ENCODE measurements at regions not wholly inside any gene's neighbourhood (a gene's known extent, or its start where the extent isn't known, plus 50 kb on each side); places are given as distances from the start of the nearest gene placed in this dataset.

- TF ChIP-seq ZBTB44 (tag by site-specific recombination; IDR thresholded peaks at IDR 0.05) (no peak), ZNF585B (tag by site-specific recombination; IDR thresholded peaks at IDR 0.05) (no peak), ZNF549 (tag by site-specific recombination; IDR thresholded peaks at IDR 0.05) (no peak)
These were observed 1145.4 kb upstream of the NUDT12 start (continued) for GRCh38 chr5:104708027-104708426.

GRCh38 chr5:104706600-104706999 lies 1144.0 kb upstream of the NUDT12 start:
- H3K4me1 ChIP-seq (ENCODE audit: control insufficient read depth, insufficient read depth, low read length), result no peaks in the 10 kb centered on the region
- H3K4me3 ChIP-seq (ENCODE audit: low read depth, low read length), result no peak overlapping the region
- no peak overlapping the region for H3K27ac ChIP-seq (ENCODE audit: extremely low read depth, low read depth, low read length)
- TF ChIP-seq GLI4 (tag by site-specific recombination; IDR thresholded peaks at IDR 0.05) (no peak), ZNF76 (tag by site-specific recombination; IDR thresholded peaks at IDR 0.05; ENCODE audit: borderline replicate concordance, low read depth) (no peak), ZFP41 (tag by site-specific recombination; IDR thresholded peaks at IDR 0.05; ENCODE audit: borderline replicate concordance) (no peak), ZSCAN4 (tag by site-specific recombination; IDR thresholded peaks at IDR 0.05) (no peak), ZNF560 (tag by site-specific recombination; IDR thresholded peaks at IDR 0.05; ENCODE audit: borderline replicate concordance) (no peak), ZNF23 (tag by site-specific recombination; IDR thresholded peaks at IDR 0.05; ENCODE audit: borderline replicate concordance) (no peak)
- TF ChIP-seq, protein P1, sequence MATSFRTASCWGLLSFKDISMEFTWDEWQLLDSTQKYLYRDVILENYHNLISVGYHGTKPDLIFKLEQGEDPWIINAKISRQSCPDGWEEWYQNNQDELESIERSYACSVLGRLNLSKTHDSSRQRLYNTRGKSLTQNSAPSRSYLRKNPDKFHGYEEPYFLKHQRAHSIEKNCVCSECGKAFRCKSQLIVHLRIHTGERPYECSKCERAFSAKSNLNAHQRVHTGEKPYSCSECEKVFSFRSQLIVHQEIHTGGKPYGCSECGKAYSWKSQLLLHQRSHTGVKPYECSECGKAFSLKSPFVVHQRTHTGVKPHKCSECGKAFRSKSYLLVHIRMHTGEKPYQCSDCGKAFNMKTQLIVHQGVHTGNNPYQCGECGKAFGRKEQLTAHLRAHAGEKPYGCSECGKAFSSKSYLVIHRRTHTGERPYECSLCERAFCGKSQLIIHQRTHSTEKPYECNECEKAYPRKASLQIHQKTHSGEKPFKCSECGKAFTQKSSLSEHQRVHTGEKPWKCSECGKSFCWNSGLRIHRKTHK (tag by site-specific recombination; IDR thresholded peaks at IDR 0.05), result no peak
- ChIA-PET CTCF (interaction anchor here (0.6 kb wide), 1 partner anchor 7 kb away, joined by 5 read pairs; no protein-coding TSS in a partner anchor), POLR2A (no interaction called here)
- H3K36me3 ChIP-seq (ENCODE audit: control insufficient read depth in 2 of 2, insufficient read depth in 1 of 2, low read length in 2 of 2), result no peaks in the 10 kb centered on the region
- H3K9me3 ChIP-seq (ENCODE audit: control insufficient read depth, insufficient read depth, low read depth, low read length), result no peaks in the 10 kb centered on the region

GRCh38 chr5:104702212-104702611 lies 1139.6 kb upstream of the NUDT12 start:
- H3K9me3 ChIP-seq (ENCODE audit: control insufficient read depth, insufficient read depth, low read depth, low read length), result no peaks in the 10 kb centered on the region
- H3K4me1 ChIP-seq (ENCODE audit: control insufficient read depth, insufficient read depth, low read length), result no peaks in the 10 kb centered on the region
- H3K36me3 ChIP-seq (ENCODE audit: control insufficient read depth in 2 of 2, insufficient read depth in 1 of 2, low read length in 2 of 2), result no peaks in the 10 kb centered on the region
- H3K4me3 ChIP-seq (ENCODE audit: low read depth, low read length), result no peak overlapping the region
- ChIA-PET CTCF (no interaction called here), POLR2A (no interaction called here)
- TF ChIP-seq ZNF2 (tag by site-specific recombination; IDR thresholded peaks at IDR 0.05) (no peak), ZSCAN5A (tag by site-specific recombination; IDR thresholded peaks at IDR 0.05) (no peak), ZFP37 (tag by site-specific recombination; IDR thresholded peaks at IDR 0.05) (no peak)
- TF ChIP-seq, protein P2, sequence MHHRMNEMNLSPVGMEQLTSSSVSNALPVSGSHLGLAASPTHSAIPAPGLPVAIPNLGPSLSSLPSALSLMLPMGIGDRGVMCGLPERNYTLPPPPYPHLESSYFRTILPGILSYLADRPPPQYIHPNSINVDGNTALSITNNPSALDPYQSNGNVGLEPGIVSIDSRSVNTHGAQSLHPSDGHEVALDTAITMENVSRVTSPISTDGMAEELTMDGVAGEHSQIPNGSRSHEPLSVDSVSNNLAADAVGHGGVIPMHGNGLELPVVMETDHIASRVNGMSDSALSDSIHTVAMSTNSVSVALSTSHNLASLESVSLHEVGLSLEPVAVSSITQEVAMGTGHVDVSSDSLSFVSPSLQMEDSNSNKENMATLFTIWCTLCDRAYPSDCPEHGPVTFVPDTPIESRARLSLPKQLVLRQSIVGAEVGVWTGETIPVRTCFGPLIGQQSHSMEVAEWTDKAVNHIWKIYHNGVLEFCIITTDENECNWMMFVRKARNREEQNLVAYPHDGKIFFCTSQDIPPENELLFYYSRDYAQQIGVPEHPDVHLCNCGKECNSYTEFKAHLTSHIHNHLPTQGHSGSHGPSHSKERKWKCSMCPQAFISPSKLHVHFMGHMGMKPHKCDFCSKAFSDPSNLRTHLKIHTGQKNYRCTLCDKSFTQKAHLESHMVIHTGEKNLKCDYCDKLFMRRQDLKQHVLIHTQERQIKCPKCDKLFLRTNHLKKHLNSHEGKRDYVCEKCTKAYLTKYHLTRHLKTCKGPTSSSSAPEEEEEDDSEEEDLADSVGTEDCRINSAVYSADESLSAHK (tag by site-specific recombination; IDR thresholded peaks at IDR 0.05), result no peak
- H3K27ac ChIP-seq (ENCODE audit: extremely low read depth, low read depth, low read length), result no peak overlapping the region

Measured in HEK293 (cell line).